GM10248 (cell line): ENCODE measurements at regions not wholly inside any gene's neighbourhood (a gene's known extent, or its start where the extent isn't known, plus 50 kb on each side); places are given as distances from the start of the nearest gene placed in this dataset.

Source experiments
- CTCF ChIA-PET: fragments of 300-600 bp; sonication (Branson Sonifier 250); formaldehyde crosslinking; extraction: SDS; loops from one replicate; lab custom pipeline; 2021; ENCODE audit warnings: antibody characterized with exemption; lab: Yijun Ruan, JAX
- POLR2A ChIA-PET: fragments of 350-650 bp; sonication (Branson Sonifier 250); formaldehyde crosslinking; extraction: SDS; loops from one replicate; lab custom pipeline; 2020; ENCODE audit warnings: antibody characterized with exemption; lab: Yijun Ruan, JAX
- DNase-seq: peaks from one replicate; pipeline ENCODE4 v3.0.0; 2012; ENCODE audit errors: extremely low spot score
- TF ChIP-seq, protein P1 (sequence below): IDR thresholded peaks from 2 replicates; pipeline ENCODE4 v1.5.1; 2012; ENCODE audit warnings: mild to moderate bottlenecking, low read depth; ENCODE audit errors: extremely low read depth, missing control alignments, control extremely low read depth

GRCh38 chr2:59076079-59076619, 835.0 kb upstream of the FANCL start:
- ChIA-PET POLR2A (no interaction called here), CTCF (interaction anchor here (1.6 kb wide), 1 partner anchor 29 kb away, joined by 3 read pairs; no protein-coding TSS in a partner anchor)
- TF ChIP-seq, protein P1, sequence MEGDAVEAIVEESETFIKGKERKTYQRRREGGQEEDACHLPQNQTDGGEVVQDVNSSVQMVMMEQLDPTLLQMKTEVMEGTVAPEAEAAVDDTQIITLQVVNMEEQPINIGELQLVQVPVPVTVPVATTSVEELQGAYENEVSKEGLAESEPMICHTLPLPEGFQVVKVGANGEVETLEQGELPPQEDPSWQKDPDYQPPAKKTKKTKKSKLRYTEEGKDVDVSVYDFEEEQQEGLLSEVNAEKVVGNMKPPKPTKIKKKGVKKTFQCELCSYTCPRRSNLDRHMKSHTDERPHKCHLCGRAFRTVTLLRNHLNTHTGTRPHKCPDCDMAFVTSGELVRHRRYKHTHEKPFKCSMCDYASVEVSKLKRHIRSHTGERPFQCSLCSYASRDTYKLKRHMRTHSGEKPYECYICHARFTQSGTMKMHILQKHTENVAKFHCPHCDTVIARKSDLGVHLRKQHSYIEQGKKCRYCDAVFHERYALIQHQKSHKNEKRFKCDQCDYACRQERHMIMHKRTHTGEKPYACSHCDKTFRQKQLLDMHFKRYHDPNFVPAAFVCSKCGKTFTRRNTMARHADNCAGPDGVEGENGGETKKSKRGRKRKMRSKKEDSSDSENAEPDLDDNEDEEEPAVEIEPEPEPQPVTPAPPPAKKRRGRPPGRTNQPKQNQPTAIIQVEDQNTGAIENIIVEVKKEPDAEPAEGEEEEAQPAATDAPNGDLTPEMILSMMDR = no peak
- DNase-seq = no peak

- CTCF ChIA-PET = no interaction called here
- POLR2A ChIA-PET = no interaction called here
- no peak for DNase-seq
- TF ChIP-seq, protein P1 = no peak
Observed at GRCh38 chr2:59074071-59074470, 832.9 kb upstream of the FANCL start.

DNA sequence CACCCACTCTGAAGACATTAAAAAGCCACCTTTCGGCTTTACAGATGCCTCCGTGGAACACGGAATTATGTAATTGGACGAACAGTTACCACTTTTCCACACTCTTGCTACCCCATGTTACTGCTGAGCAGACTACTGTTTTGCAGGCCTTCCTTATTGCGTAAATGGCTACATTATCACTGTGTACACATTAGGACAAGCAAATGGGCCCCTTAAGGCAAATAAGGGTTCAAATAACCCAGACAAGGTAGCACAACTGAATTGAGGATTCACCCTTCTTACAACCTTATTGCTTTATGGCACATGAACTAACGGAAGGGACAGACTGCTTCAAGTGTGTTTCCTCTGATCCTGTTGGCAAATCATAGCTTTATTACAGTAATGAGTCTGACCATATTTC, 832.2 kb upstream of the FANCL start:
- CTCF ChIA-PET = no interaction called here
- TF ChIP-seq, protein P1 = no peak
- POLR2A ChIA-PET = no interaction called here
- DNase-seq = no peak

DNA sequence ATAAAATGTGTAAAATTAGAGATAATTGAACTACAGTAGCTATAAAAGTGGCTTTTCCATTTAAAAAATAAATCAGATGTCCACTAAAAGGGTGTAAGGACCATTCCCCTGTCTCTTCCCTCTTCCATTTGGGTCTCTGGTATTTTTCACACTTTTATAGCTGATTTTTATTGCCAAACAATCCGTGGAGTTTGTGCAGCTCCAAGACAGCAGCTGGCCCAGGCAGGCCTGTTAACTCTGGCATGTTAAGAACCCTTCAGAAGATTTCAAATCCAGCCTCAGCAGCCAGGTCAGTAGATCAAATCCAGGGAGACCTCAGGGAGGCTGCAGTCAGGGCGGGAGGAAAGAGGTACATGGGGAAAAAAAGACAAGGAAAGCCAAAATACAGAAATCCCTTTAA, 827.1 kb upstream of the FANCL start:
- CTCF ChIA-PET = no interaction called here

DNA sequence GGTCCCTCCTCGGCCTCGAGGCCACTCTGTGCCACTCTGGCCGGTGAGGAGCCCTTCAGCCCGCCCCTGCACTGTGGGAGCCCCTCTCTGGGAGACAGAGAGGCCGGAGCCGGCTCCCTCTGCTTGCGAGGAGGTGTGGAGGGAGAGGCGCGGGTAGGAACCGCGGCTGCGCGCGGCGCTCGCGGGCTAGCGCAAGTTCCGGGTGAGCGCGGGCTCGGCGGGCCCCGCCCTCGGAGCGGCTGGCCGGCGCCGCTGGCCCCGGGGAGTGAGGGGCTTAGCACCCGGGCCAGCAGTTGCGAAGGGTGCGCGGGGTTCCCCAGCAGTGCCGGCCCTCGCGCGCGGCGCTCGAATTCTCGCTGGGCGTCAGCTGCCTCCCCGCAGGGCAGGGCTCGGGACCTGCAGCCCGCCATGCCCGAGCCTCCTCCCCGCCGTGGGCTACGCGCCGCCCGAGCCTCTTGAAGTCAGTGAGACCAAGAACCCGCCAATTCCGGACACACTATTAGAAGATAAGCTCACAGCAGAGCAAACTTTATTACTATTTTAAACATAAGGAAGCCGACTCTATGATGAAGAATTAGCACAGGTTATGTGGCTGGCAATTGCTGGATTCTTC, 825.8 kb upstream of the FANCL start:
- TF ChIP-seq, protein P1 = no peak
- ChIA-PET POLR2A (no interaction called here), CTCF (interaction anchor here (1.8 to 1.9 kb wide), 2 partner anchors 12 to 42 kb away, joined by 5 to 6 read pairs; no protein-coding TSS in a partner anchor)
- no peak for DNase-seq

More for the DNA sequence above, 827.1 kb upstream of the FANCL start:
- TF ChIP-seq, protein P1 = no peak
- no peak for DNase-seq
- POLR2A ChIA-PET = no interaction called here

DNA sequence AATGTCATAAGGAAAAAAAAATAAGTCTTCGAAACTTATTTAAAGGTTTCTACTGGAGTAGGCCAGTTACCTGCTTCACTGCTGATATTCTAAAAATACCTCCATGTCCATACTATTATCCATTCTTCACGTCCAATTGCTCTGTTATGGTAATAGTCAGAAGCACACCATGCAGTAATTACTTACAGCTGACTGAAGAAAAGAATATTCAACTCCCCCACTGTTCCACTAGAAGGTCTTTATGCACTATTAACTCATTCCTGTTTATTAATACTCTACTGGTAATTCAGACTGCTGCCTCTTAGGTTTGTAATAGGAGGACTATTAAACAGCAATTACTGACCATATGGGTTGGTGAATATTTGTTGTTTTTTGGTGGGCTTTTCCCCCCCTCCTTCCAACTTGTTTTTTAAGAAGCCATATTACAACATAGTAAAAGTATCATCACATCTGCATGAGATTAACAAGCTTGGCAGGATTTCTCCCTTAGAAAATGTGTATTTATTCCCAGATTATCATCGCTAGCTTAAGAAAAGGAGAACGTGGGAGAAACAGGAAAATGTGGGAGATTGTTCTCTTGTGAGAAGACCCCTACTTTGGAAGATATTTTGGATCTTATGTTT, 806.4 kb upstream of the FANCL start:
- DNase-seq = no peak
- ChIA-PET CTCF (interaction anchor here (1.3 to 2.9 kb wide), 2 partner anchors 23 to 29 kb away, joined by 3 to 10 read pairs; no protein-coding TSS in a partner anchor), POLR2A (no interaction called here)
- TF ChIP-seq, protein P1 = no peak
